OCI-LY1 (cell line): ENCODE measurements at regions not wholly inside any gene's neighbourhood (a gene's known extent, or its start where the extent isn't known, plus 50 kb on each side); places are given as distances from the start of the nearest gene placed in this dataset.
"Not testable (repeated sequence)": the region's sequence is repeated elsewhere in the genome, so short reads cannot be mapped to it uniquely, and the experiment has no call there.

Experiments
- H2AFZ ChIP-seq: fragments of 200-600 bp; sonication (generic), shearing (Covaris generic); 2 replicates; pipeline ENCODE4 v1.6.0; 2014; ENCODE audit warnings: antibody characterized with exemption, mild to moderate bottlenecking, low read length
- H3F3A ChIP-seq: fragments of 200-600 bp; sonication (generic), shearing (Covaris generic); 2 replicates; pipeline ENCODE4 v1.6.0; 2014; ENCODE audit warnings: mild to moderate bottlenecking, antibody characterized with exemption, low read length, moderate library complexity; ENCODE audit not compliant: insufficient read depth
- H3K27ac ChIP-seq: fragments of 200-600 bp; sonication (generic); 2 replicates; pipeline ENCODE4 v1.5.1; 2014; ENCODE audit warnings: low read length, mixed run types, mild to moderate bottlenecking, low read depth; ENCODE audit not compliant: poor library complexity, severe bottlenecking
- H3K27me3 ChIP-seq: fragments of 200-600 bp; sonication (generic); 2 replicates; pipeline ENCODE4 v1.6.0; 2014; ENCODE audit warnings: antibody characterized with exemption, mild to moderate bottlenecking, low read length, moderate library complexity; ENCODE audit not compliant: insufficient read depth
- H3K36me3 ChIP-seq: fragments of 200-600 bp; sonication (generic); 2 replicates; pipeline ENCODE4 v1.6.1; 2014; ENCODE audit warnings: mild to moderate bottlenecking, antibody characterized with exemption, low read length, moderate library complexity, mixed read lengths; ENCODE audit not compliant: insufficient read depth
- H3K4me1 ChIP-seq: fragments of 200-600 bp; sonication (generic); 2 replicates; pipeline ENCODE4 v1.5.1; 2014; ENCODE audit warnings: mild to moderate bottlenecking, low read length, moderate library complexity; ENCODE audit not compliant: insufficient read depth, severe bottlenecking
- H3K4me2 ChIP-seq: fragments of 200-600 bp; sonication (generic), shearing (Covaris generic); 2 replicates; pipeline ENCODE4 v1.6.1; 2014; ENCODE audit warnings: low read length
- H3K4me3 ChIP-seq: fragments of 200-600 bp; sonication (generic); 2 replicates; pipeline ENCODE4 v1.5.1; 2014; ENCODE audit warnings: low read length, low read depth, mild to moderate bottlenecking, mixed read lengths; ENCODE audit not compliant: poor library complexity, severe bottlenecking
- H3K79me2 ChIP-seq: fragments of 200-600 bp; shearing (Covaris generic); 2 replicates; pipeline ENCODE4 v1.6.1; 2016; ENCODE audit warnings: mixed run types, low read length, mixed read lengths; ENCODE audit not compliant: insufficient read depth
- H3K9ac ChIP-seq: fragments of 200-600 bp; sonication (generic), shearing (Covaris generic); 2 replicates; pipeline ENCODE4 v1.6.1; 2014; ENCODE audit warnings: mild to moderate bottlenecking, low read length, mixed read lengths
- H3K9me2 ChIP-seq: fragments of 200-600 bp; sonication (generic), shearing (Covaris generic); 2 replicates; pipeline ENCODE4 v1.6.1; 2014; ENCODE audit warnings: low read depth, mild to moderate bottlenecking, low read length, mixed read lengths
- H3K9me3 ChIP-seq: fragments of 200-600 bp; shearing (Covaris generic); 2 replicates; pipeline ENCODE4 v1.6.1; 2014; ENCODE audit warnings: low read length, mixed read lengths
- H4K20me1 ChIP-seq: fragments of 200-600 bp; sonication (generic), shearing (Covaris generic); 2 replicates; pipeline ENCODE4 v1.6.0; 2016; ENCODE audit warnings: mild to moderate bottlenecking, low read length; ENCODE audit not compliant: insufficient read depth
- EZH2 ChIP-seq: fragments of 200-600 bp; sonication (generic), shearing (Covaris generic); IDR thresholded peaks from 2 replicates; pipeline ENCODE4 v1.8.0; 2017; ENCODE audit warnings: borderline replicate concordance, mixed run types, mild to moderate bottlenecking, antibody characterized with exemption, low read length, moderate library complexity, mixed read lengths
- TF ChIP-seq, protein P1 (sequence below): fragments of 200-600 bp; sonication (generic), shearing (Covaris generic); IDR thresholded peaks from 2 replicates; pipeline ENCODE4 v1.5.1; 2017; ENCODE audit warnings: mild to moderate bottlenecking, antibody characterized with exemption, low read length, moderate library complexity, mixed read lengths

GRCh38 chr13:81377921-81378320, 1037.0 kb upstream of the SPRY2 start:
- H4K20me1 ChIP-seq, result no peaks in the 10 kb centered on the region
- TF ChIP-seq, protein P1, sequence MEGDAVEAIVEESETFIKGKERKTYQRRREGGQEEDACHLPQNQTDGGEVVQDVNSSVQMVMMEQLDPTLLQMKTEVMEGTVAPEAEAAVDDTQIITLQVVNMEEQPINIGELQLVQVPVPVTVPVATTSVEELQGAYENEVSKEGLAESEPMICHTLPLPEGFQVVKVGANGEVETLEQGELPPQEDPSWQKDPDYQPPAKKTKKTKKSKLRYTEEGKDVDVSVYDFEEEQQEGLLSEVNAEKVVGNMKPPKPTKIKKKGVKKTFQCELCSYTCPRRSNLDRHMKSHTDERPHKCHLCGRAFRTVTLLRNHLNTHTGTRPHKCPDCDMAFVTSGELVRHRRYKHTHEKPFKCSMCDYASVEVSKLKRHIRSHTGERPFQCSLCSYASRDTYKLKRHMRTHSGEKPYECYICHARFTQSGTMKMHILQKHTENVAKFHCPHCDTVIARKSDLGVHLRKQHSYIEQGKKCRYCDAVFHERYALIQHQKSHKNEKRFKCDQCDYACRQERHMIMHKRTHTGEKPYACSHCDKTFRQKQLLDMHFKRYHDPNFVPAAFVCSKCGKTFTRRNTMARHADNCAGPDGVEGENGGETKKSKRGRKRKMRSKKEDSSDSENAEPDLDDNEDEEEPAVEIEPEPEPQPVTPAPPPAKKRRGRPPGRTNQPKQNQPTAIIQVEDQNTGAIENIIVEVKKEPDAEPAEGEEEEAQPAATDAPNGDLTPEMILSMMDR, result no peak
- TF ChIP-seq EZH2, result no peak
- no peaks in the 10 kb centered on the region for H3K36me3 ChIP-seq
- no peaks in the 10 kb centered on the region; the same call in 1 of the 2 replicates for H3K9me2 ChIP-seq
- H2AFZ ChIP-seq, result no peak overlapping the region
- no peak overlapping the region for H3K4me3 ChIP-seq
- H3F3A ChIP-seq, result no peaks in the 10 kb centered on the region
- no peaks in the 10 kb centered on the region for H3K9me3 ChIP-seq
- no peaks in the 10 kb centered on the region for H3K4me1 ChIP-seq
- no peaks in the 10 kb centered on the region for H3K79me2 ChIP-seq
- no peaks in the 10 kb centered on the region for H3K27me3 ChIP-seq
- no peak overlapping the region for H3K9ac ChIP-seq
- H3K4me2 ChIP-seq, result no peak overlapping the region
- no peak overlapping the region for H3K27ac ChIP-seq

DNA sequence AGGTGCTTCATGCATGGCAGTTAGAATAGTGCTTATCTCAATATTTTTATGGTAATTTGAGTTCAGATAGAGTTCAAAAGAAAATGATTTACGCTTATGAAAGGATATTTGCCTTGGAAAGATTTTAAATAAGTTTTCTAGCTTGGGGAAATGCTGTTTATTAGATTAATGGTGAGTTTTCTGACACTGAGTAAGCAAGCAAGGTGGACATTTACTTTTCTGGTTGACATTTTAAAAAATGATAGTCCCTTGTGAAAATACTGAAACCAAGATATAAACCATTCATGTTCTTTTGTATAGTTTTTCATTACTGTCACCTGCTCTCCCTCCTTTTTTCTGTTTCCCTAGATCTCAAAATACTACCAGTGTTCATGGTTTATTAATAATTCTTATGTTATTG, 1034.8 kb upstream of the SPRY2 start:
- H3K4me1 ChIP-seq, result no peaks in the 10 kb centered on the region
- TF ChIP-seq, protein P1, result no peak
- no peak overlapping the region for H2AFZ ChIP-seq
- no peaks in the 10 kb centered on the region for H4K20me1 ChIP-seq
- no peak overlapping the region for H3K9ac ChIP-seq
- H3K27ac ChIP-seq, result no peak overlapping the region
- H3K27me3 ChIP-seq, result no peaks in the 10 kb centered on the region
- no peak overlapping the region for H3K4me3 ChIP-seq
- H3K9me2 ChIP-seq, result no peaks in the 10 kb centered on the region; the same call in 1 of the 2 replicates
- H3F3A ChIP-seq, result no peaks in the 10 kb centered on the region
- H3K79me2 ChIP-seq, result no peaks in the 10 kb centered on the region
- no peaks in the 10 kb centered on the region for H3K9me3 ChIP-seq
- no peak overlapping the region for H3K4me2 ChIP-seq
- no peaks in the 10 kb centered on the region for H3K36me3 ChIP-seq

DNA sequence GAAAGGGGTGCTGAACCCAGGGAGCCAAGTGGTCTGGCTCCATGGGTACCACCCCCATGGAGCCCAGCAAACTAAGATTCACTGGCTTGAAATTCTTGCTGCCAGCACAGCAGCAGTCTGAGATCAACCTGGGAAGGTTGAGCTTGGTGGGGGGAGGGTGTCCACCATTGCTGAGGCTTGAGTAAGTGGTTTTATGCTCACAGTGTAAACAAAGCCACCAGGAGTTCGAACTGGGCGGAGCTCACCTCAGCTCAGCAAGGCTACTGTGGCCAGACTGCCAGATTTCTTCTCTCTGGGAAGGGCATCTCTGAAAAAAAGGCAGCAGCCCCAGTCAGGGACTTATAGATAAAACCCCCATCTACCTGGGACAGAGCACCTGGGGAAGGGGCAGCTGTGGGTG, 1021.8 kb upstream of the SPRY2 start:
- not testable (repeated sequence) for H2AFZ ChIP-seq, H3K9ac ChIP-seq, H3K27ac ChIP-seq, H3F3A ChIP-seq, H3K36me3 ChIP-seq, H3K4me1 ChIP-seq, H3K9me2 ChIP-seq, H3K79me2 ChIP-seq, H3K9me3 ChIP-seq, H3K4me2 ChIP-seq, H3K27me3 ChIP-seq, H4K20me1 ChIP-seq, H3K4me3 ChIP-seq

DNA sequence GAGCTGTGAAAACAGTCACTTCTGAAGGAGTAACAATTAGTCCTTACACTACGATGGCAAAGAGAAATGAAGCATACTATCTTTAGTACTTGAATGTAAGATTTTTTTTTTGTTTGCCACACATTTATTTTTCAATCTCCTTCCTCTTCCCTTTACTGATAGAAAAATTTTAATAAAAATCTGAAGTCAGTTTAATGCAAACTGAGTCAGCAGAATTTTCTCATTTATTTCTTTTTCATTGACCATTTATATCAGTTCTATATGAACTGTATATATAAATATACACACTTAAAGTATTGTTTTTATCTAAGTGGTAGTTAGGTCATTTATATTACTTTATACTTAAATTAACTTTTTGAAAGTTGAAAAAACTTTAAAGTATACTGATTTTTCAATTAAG, 1009.1 kb upstream of the SPRY2 start:
- H3K4me3 ChIP-seq, result no peak overlapping the region
- H3K9ac ChIP-seq, result no peak overlapping the region
- H3K36me3 ChIP-seq, result no peaks in the 10 kb centered on the region
- H3F3A ChIP-seq, result no peaks in the 10 kb centered on the region
- H3K27me3 ChIP-seq, result no peaks in the 10 kb centered on the region
- no peak overlapping the region for H3K27ac ChIP-seq
- H3K9me3 ChIP-seq, result no peaks in the 10 kb centered on the region
- no peaks in the 10 kb centered on the region for H3K79me2 ChIP-seq
- H3K9me2 ChIP-seq, result 0 out of 2 replicates have a peak, but pooled peaks cover 4% of the 10 kb centered on the region
- no peak overlapping the region for H3K4me2 ChIP-seq
- no peaks in the 10 kb centered on the region for H3K4me1 ChIP-seq
- no peak overlapping the region for H2AFZ ChIP-seq
- no peaks in the 10 kb centered on the region for H4K20me1 ChIP-seq
- TF ChIP-seq, protein P1, result no peak
- no peak for TF ChIP-seq EZH2

GRCh38 chr13:81340118-81341069, 999.5 kb upstream of the SPRY2 start:
- H3K4me2 ChIP-seq, H3K4me1 ChIP-seq, H3F3A ChIP-seq, H3K79me2 ChIP-seq, H3K9ac ChIP-seq, H3K27ac ChIP-seq, H3K9me3 ChIP-seq, H3K4me3 ChIP-seq, H2AFZ ChIP-seq, H4K20me1 ChIP-seq, H3K27me3 ChIP-seq, H3K9me2 ChIP-seq, H3K36me3 ChIP-seq: not testable (repeated sequence)
